ENCODE measurements at regions not wholly inside any gene's neighbourhood (a gene's known extent, or its start where the extent isn't known, plus 50 kb on each side); places are given as distances from the start of the nearest gene placed in this dataset.

- Histone ChIP-seq H3K4me2 (ENCODE audit: insufficient read depth, low read length) (no peak overlapping the region), H3K27me3 (ENCODE audit: control insufficient read depth in 2 of 2, insufficient read depth in 2 of 2, low read length in 2 of 2) (peaks cover 0 to 1% of the 10 kb centered on the region in 2 experiments), H4K20me1 (replicated peaks; ENCODE audit: control insufficient read depth, extremely low read depth, insufficient read depth, low read length) (no peaks in the 10 kb centered on the region), H3K9ac (replicated peaks; ENCODE audit: extremely low read depth, insufficient read depth, low read length) (no peak overlapping the region), H3K79me2 (ENCODE audit: control insufficient read depth, insufficient read depth, low read length) (no peaks in the 10 kb centered on the region), H3K9me1 (replicated peaks; ENCODE audit: control insufficient read depth, extremely low read depth, insufficient read depth, low read length) (no peaks in the 10 kb centered on the region), H3K9me3 (replicated peaks; ENCODE audit: control insufficient read depth, insufficient read depth, low read length) (no peaks in the 10 kb centered on the region), H3K27ac (ENCODE audit: insufficient read depth, low read depth, low read length) (no peak overlapping the region), H3K4me1 (ENCODE audit: control insufficient read depth, extremely low read depth, insufficient read depth, low read length) (no peaks in the 10 kb centered on the region), H2AFZ (ENCODE audit: low read depth, low read length) (no peak overlapping the region), H3K36me3 (ENCODE audit: control insufficient read depth in 2 of 2, extremely low read depth in 1 of 2, insufficient read depth in 2 of 2, low read length in 2 of 2) (no peaks in the 10 kb centered on the region), H3K4me3 (replicated peaks in 1 of 3; ENCODE audit: insufficient read depth in 1 of 3, low read depth in 1 of 3, low read length in 3 of 3) (no peak overlapping the region)
- no TSS peak for BruUV-seq (replicated peaks)
- TF ChIP-seq JUN (IDR thresholded peaks at IDR 0.05; ENCODE audit: borderline replicate concordance, insufficient read depth, insufficient read length, low read depth) (no peak), FOS (IDR thresholded peaks at IDR 0.05; ENCODE audit: borderline replicate concordance, insufficient read depth, low read length) (no peak)
- intact Hi-C loops (cut with micrococcal nuclease) (no loop called here), dilution Hi-C loops (cut with MboI; ENCODE audit: extremely low pct_ligation_motif_present, low sequenced_read_pairs) (no loop called here)
- CTCF ChIA-PET, result interaction anchor here (0.8 kb wide), 1 partner anchor 10 kb away, joined by 3 read pairs; no protein-coding TSS in a partner anchor
- POLR2A ChIA-PET, result no interaction called here
- FAIRE-seq, result no peak
- no peak for DNase-seq (ENCODE audit: low read depth, low spot score)
These were observed 406.6 kb upstream of the TLE4 start for GRCh38 chr9:79165020-79165780.

GRCh38 chr9:79166005-79166404 is 405.8 kb upstream of the TLE4 start:
- Histone ChIP-seq H3K9me3 (replicated peaks; ENCODE audit: control insufficient read depth, insufficient read depth, low read length) (no peaks in the 10 kb centered on the region), H3K9ac (replicated peaks; ENCODE audit: extremely low read depth, insufficient read depth, low read length) (no peak overlapping the region), H3K79me2 (ENCODE audit: control insufficient read depth, insufficient read depth, low read length) (no peaks in the 10 kb centered on the region), H3K9me1 (replicated peaks; ENCODE audit: control insufficient read depth, extremely low read depth, insufficient read depth, low read length) (no peaks in the 10 kb centered on the region), H2AFZ (ENCODE audit: low read depth, low read length) (no peak overlapping the region), H3K27me3 (ENCODE audit: control insufficient read depth in 2 of 2, insufficient read depth in 2 of 2, low read length in 2 of 2) (peaks cover 0 to 1% of the 10 kb centered on the region in 2 experiments), H3K27ac (ENCODE audit: insufficient read depth, low read depth, low read length) (no peak overlapping the region), H3K4me1 (ENCODE audit: control insufficient read depth, extremely low read depth, insufficient read depth, low read length) (no peaks in the 10 kb centered on the region), H3K4me2 (ENCODE audit: insufficient read depth, low read length) (no peak overlapping the region), H4K20me1 (replicated peaks; ENCODE audit: control insufficient read depth, extremely low read depth, insufficient read depth, low read length) (no peaks in the 10 kb centered on the region), H3K4me3 (replicated peaks in 1 of 3; ENCODE audit: insufficient read depth in 1 of 3, low read depth in 1 of 3, low read length in 3 of 3) (no peak overlapping the region), H3K36me3 (ENCODE audit: control insufficient read depth in 2 of 2, extremely low read depth in 1 of 2, insufficient read depth in 2 of 2, low read length in 2 of 2) (no peaks in the 10 kb centered on the region)
- ChIA-PET POLR2A (no interaction called here), CTCF (no interaction called here)
- intact Hi-C loops (cut with micrococcal nuclease) (no loop called here), dilution Hi-C loops (cut with MboI; ENCODE audit: extremely low pct_ligation_motif_present, low sequenced_read_pairs) (no loop called here)
- DNase-seq (ENCODE audit: low read depth, low spot score), result no peak
- no peak for TF ChIP-seq POLR2AphosphoS5 (IDR thresholded peaks at IDR 0.05; ENCODE audit: insufficient read depth, low read depth, low read length)
- no peak for TF ChIP-seq MYC (IDR thresholded peaks at IDR 0.05; ENCODE audit: low read depth, low read length)
- BruUV-seq (replicated peaks), result no TSS peak
- FAIRE-seq, result no peak
